GM12892 (cell line): ENCODE measurements at regions not wholly inside any gene's neighbourhood (a gene's known extent, or its start where the extent isn't known, plus 50 kb on each side); places are given as distances from the start of the nearest gene placed in this dataset.

Source experiments
- DNase-seq: peaks from one replicate; pipeline ENCODE4 v3.0.0; 2011; ENCODE audit not compliant: insufficient read length
- FAIRE-seq: peaks from 2 replicates; lab custom pipeline; 2011; peaks lifted over from hg19 to GRCh38; lab: Jason Lieb, UNC
- POLR2A ChIP-seq: IDR thresholded peaks from 2 replicates; pipeline ENCODE4 v1.6.1; 2011; ENCODE audit warnings: low read depth, low read length, control low read depth
- POLR2AphosphoS5 ChIP-seq: IDR thresholded peaks from 2 replicates; pipeline ENCODE4 v1.6.1; 2011; ENCODE audit warnings: low read depth, low read length, control low read depth
- TAF1 ChIP-seq: IDR thresholded peaks from 2 replicates; pipeline ENCODE4 v1.6.1; 2011; ENCODE audit warnings: low read depth, mild to moderate bottlenecking, control low read depth, low read length, borderline replicate concordance

DNA sequence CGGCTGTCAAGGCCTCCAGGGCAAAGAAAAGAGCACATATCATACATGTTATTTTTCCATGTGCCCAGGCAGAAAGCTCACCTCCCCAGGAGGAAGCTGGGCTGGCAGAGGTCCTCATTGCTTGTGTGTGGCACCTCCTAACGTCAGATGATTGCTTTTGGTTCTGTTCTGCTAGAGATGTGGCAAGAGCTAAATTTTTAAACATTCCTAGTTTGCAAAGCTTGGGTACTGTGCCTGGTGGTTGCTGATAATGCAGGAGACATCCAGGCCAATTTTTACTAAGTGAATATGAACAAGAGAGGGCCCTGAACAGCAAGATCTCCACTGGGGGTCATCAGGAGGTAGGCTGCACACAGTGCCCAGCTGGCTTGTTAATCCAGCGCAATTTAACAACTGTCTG is 93.9 kb downstream of the TBX19 start:
- TF ChIP-seq TAF1 (no peak), POLR2AphosphoS5 (no peak), POLR2A (no peak)
- no peak for FAIRE-seq
- DNase-seq: no peak

DNA sequence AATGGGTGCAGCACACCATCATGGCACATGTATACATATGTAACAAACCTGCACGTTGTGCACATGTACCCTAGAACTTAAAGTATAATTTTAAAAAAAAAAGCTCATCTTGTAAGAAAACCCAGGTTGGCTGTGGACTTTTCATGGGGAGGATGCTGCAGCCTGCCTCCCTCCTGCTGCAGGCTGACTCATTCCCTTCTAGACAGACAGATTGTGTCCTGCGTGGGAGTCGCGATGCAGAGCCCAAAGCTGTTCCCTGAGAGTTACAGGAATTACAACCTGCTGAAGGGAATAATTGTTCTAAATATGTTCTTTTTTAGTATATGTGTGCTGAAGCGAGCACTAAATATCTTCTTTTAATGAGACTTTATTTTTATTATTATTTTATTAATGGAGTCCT is 93.2 kb downstream of the TBX19 start:
- TF ChIP-seq POLR2AphosphoS5 (no peak), TAF1 (no peak), POLR2A (no peak)
- no peak for FAIRE-seq
- no peak for DNase-seq

DNA sequence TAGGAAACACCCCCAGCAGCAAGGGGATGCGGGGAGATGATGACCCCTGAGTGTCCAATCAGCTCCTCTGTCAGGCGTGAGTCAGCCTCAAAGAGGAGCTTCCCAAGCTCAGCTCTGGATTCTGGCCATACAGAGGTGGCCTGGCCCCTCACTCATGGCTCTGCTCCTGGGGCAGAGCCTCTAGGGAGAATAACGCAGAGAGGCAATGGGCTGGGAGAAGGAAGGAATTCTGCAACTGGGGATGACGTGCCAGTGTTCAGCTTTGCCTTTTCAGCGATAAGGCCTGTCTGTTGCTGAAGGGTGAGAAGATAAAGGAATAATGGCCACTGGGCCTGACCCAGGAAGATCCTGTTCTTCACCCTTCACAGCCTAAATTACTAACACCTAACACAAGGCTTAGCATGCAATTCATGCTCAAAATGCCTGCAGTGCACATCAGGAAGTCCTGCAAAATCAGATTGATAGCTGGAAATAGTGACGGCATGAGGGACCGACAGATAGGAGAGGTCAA is 92.2 kb downstream of the TBX19 start:
- DNase-seq (no peak), FAIRE-seq (no peak)
- no peak for TF ChIP-seq TAF1
- TF ChIP-seq POLR2A: no peak
- no peak for TF ChIP-seq POLR2AphosphoS5

GRCh38 chr1:168372307-168372706 is 91.6 kb downstream of the TBX19 start:
- no peak for FAIRE-seq
- DNase-seq: no peak
- TF ChIP-seq TAF1 (no peak), POLR2AphosphoS5 (no peak), POLR2A (no peak)

DNA sequence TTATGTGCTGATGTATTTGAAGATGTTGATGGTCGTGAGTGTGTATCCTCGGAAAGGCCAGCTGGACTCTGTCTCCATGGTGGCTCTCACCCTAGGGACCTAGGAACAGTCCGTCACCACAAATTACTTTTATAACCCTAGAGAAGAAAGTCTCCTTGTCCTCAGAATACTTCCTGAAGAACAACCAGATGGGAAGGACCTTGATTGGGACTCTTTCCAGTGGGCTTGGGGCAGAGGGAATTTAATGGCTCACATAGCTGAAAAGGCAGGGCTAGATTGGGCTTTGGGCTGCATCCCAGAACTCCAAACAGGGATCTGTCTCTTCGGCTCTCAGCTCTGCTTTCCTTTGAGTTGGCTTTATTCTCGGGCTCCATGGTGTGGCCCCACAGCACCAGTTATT is 90.8 kb downstream of the TBX19 start:
- TF ChIP-seq POLR2AphosphoS5 (no peak), POLR2A (no peak), TAF1 (no peak)
- no peak for DNase-seq
- no peak for FAIRE-seq

DNA sequence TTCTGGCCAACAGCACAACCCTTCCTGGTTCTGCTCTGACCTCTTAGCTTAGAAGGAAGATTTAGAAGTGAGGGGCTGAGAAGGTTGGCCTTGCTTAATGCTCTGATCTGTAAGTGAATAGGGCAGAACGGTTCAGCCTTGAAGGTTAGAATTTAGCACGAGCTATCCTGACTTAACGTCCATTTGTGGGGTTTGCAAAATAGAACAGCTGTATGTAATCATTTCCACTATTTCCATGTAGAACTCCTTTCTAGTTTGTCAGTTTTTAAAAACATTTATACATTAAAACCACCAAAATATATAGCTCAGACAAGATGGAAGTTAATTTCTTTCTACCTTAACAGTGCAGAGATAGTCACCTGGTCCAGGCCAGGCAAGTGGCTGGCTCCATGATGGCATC is 89.9 kb downstream of the TBX19 start:
- FAIRE-seq: no peak
- no peak for DNase-seq
- TF ChIP-seq POLR2A (no peak), TAF1 (no peak), POLR2AphosphoS5 (no peak)

DNA sequence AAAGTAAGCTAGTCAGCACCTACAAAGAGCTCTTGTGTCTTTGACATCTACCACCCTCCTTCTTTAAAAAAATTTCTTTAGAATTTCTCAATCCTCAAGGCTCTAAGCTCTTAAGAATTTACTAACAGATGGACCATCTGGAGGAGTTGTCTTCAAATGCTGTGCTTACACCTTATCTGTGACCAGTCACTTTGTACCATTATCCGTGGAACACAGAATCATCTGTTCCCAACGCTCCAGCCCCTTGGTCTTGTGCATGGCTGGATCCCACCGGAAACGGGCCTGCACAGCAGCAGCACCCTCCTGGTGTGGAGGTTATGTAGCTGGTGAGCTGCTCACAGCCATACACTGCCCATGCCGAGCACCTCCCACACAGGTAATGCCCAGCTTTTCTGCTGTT is 89.0 kb downstream of the TBX19 start:
- FAIRE-seq: no peak
- TF ChIP-seq TAF1 (no peak), POLR2AphosphoS5 (no peak), POLR2A (no peak)

GRCh38 chr1:168368131-168368530 is 87.5 kb downstream of the TBX19 start:
- DNase-seq: no peak
- TF ChIP-seq POLR2AphosphoS5 (no peak), TAF1 (no peak), POLR2A (no peak)
- no peak for FAIRE-seq

More for the DNA sequence above, 89.0 kb downstream of the TBX19 start:
- DNase-seq: no peak

- TF ChIP-seq POLR2A (no peak), POLR2AphosphoS5 (no peak), TAF1 (no peak)
- no peak for DNase-seq
- no peak for FAIRE-seq
Measured at GRCh38 chr1:168365719-168366479, 85.2 kb downstream of the TBX19 start.
